Activated CD8-positive, alpha-beta memory T cell treated with anti-CD3 and anti-CD28 coated beads, Interleukin-2, amount 50 U/mL, for 48 hours (primary cell): ENCODE measurements at regions not wholly inside any gene's neighbourhood (a gene's known extent, or its start where the extent isn't known, plus 50 kb on each side); places are given as distances from the start of the nearest gene placed in this dataset.

Experiments used
- DNase-seq: peaks from one replicate; pipeline ENCODE4 v3.0.0-alpha.2; 2020

DNA sequence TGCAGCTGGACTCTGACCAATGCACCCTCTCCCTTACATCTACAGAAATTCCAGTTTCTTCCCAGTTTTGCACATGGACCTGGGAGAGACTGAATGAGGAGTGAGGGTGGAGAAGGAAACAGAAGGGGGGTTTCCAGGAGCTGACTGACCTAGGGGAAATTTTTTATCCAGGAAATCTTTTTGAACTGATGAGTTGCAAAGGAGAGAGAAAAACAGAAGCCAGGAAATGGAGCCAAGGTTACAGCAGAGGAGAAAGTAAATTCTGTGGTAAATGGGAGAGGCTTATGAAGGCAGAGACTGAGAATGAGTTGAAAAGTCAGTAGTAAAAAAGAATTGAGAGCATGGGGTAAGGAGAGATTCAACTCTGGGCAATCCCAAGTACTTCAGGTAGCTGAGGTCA lies 192.8 kb downstream of the SMIM20 start:
- no peak for DNase-seq

DNA sequence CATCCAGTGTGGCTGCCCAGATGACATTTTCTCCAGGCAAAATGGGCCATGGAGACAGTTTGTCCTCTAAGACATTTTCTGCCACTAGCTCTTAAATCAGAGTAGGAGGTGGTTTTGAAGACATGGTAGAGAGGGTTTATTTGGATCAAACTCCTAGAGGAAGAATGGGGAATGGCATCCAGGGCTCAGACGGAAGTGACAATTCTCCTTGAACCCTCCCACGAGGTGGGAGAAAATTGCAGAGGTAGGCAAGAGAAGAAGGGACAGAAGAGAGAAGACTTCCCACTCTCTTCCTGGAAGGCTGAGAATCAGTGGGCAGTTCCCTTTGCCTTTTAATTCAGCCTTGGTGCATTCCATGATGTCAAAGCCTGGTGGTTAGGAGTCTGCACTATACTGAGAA lies 194.0 kb downstream of the SMIM20 start:
- no peak for DNase-seq

GRCh38 chr4:26110493-26110892 lies 196.5 kb downstream of the SMIM20 start:
- no peak for DNase-seq

DNA sequence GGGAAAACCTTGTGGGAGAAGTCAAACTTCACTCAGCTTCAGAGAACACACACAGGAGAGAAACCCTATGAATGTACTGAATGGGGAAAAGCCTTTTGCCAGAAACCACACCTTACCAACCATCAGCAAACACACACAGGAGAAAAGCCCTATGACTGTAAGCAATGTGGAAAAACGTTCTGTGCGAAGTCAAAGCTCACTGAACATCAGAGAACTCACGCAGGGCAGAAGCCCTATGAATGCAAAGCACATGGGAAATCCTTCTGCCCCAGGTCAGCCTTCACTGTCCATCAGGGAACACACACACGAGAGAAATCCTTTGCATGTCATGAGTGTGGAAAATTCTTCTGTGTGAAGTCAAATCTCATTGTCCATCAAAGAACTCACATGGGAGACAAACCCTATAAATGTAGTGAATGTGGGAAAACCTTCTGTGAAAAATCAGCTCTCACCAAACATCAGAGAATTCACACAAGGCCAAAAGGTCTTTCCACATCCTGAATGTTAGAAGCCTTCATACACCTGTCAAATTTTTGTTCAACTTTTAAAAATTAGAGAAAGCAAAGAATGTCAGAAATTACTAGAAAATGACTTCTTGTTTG lies 199.4 kb downstream of the SMIM20 start:
- DNase-seq, result no peak

GRCh38 chr4:26116057-26116456 lies 202.0 kb downstream of the SMIM20 start:
- DNase-seq, result no peak

GRCh38 chr4:26120098-26120825 lies 200.6 kb upstream of the RBPJ start:
- no peak for DNase-seq

GRCh38 chr4:26122690-26123089 lies 198.1 kb upstream of the RBPJ start:
- DNase-seq, result no peak

DNA sequence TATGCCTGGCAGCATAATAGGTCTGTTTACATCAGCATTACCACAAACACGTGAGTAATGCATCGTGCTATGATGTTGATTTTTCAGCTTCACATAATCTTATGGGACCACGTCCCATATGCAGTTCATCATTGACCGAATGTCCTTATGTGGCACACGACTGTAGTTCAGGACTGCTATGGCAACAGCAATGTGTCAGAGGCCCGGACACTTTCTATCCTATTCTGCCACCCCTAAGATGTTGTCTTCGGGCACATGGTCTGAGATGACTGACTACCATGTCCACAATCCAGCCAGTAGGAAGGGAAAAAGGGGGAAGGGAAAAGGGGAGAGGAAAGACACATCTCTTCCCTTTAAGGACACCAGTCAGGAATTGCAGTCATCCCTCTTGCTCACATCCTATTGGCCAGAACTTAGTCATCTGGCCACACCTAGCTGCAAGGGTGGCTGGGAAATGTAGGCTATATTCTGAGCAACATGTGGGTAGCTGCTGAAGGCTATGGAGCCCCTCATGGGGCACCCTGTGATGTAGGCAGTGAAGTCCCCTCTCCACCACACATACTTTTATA lies 196.0 kb upstream of the RBPJ start:
- no peak for DNase-seq

GRCh38 chr4:26126143-26126718 lies 194.6 kb upstream of the RBPJ start:
- no peak for DNase-seq

- DNase-seq, result no peak
Observed at GRCh38 chr4:26126994-26127393, 193.8 kb upstream of the RBPJ start.

DNA sequence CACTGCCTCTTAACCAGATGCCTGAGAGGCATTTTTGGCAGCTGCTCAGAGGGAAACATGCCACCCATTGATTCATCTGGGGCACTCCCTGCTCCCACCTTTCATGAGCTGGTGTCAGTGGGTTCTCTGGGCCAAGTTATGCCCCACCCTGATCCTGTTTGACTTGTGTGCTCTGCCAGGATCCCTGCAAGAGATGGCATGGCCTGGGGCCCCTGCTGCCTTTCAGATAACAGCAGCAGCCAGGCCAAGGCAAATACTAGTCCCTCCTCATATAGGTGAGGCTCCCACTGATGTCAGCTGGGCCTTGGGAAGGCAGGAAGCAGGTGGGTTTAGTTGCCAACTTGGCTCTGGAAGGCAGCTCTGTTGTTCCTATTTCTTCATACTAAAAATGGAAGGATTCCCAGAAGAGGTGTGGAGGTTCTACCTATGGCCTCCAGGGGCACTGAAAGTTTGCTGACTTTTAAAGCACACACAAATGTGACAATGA lies 192.9 kb upstream of the RBPJ start:
- DNase-seq, result no peak

- DNase-seq, result no peak
Observed at GRCh38 chr4:26130173-26130572, 190.6 kb upstream of the RBPJ start.

DNA sequence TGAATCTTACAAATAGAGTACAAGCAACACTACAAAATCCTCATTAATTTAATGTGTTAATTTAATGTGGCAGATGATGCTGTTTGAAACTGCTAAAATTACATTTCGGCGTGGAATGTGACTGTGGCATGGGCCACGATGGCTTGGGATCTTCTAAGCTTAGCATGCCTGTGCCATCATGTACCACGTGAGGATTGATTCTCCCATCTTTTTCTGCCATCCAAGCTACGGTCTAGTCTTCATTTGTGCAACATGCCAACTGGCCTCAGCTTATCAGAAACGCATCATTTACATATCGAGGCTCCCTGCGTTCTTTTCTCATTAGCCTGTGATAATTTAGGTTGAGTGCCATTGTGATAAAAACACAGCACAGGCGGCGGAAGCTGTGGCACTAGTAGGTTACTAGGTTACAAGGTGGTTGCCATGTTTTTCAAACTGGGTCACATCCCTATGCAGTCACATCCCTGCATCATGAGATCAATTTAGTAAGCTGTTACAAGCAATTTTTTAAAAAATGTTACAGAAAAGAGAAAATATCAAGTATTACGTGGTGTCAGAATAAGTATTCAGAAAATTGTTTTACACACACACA lies 189.9 kb upstream of the RBPJ start:
- no peak for DNase-seq

DNA sequence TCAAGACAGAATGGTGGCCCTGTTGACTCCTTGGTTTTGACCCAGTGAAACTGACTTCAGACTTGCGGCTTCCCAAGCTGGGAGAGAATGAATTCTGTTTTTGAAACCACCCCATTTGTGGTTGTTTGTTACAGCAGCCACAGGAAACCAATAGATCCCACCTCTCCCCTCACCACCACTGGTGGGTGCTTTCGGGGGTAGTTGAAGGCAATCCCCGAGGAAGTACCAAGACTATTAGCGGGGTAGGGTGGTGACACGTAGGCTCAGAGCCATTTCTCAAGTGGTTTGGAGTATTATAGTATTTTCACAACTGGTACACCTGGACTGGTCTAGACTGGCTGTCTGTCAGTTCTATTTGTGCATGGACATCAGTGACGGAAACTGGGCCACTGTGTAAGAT lies 189.1 kb upstream of the RBPJ start:
- no peak for DNase-seq

DNA sequence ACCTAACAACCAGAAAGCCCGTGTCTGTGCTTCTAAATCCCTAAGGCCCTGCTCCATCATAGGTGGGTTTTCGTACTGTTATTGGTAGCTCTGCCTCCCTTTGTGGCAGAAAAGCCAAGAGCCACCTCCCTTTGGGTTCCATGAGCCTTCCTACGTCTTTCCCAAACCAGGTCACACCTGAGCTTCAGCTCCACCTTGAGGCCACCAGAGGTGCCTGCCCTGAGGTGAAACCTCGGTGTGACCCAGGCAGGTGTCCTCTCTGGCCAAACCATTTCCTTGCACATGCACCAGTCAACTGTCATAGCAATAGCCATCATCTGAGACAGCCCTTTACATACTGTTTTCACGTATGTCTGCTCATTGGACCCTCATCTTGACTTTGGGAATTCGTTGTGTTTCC lies 188.0 kb upstream of the RBPJ start:
- DNase-seq, result no peak

DNA sequence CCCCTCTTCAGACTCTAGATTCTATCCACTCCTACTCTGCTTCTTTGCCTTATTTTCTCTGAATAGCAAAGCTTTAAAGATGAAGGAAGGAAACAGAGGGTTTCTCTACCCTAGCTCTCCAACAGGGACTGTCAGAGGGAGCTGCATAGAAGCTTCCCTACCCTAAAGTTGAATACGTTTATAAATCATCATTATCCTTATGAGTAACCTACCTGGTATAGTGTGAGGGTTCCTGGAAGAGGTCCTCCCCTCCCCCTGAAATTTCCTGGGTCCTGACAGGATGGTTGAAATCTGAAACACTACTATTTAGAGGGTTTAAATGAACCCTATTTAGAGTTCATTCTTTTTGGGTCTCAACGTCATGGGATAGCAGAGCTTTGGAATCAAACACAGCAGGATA lies 187.0 kb upstream of the RBPJ start:
- DNase-seq, result no peak

DNA sequence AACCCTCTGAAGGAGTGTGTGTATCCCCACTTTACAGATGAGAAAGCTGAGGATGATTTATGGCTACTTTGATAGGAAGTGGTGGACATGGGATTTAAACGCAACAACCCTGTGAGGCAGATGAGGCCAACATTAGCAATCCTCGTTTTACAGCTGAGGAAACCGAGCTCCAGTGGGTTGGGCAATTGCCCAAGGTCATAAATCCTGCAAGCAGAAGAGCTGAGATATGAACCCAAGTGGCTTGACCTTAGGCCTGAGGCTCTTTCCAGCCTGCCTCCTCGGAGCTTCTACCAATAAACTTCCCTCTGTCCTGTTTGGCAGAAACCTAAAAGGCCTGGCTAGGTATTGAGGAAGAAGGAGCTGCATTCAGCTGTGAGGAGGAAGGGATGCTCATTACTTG lies 185.5 kb upstream of the RBPJ start:
- no peak for DNase-seq

GRCh38 chr4:26136615-26137014 lies 184.2 kb upstream of the RBPJ start:
- DNase-seq, result no peak

DNA sequence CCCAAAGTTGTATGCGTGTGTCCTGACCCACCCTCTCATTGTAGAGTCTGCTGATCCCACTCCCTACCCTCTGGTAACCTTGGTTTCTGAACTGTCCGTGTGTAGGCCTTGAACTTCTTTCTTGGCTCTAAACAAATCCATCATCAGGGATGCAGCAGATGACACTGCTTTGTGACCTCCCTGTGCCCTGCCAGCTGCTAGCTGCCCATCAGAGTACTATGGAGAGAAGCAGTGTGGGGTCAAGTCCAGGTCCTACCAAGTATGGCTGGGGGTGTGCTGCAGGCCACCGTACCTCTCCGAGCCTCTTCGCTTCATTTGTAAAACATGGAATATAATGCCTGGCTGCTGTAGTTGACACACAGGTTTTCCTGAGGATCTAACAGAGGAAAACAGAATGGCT lies 183.5 kb upstream of the RBPJ start:
- no peak for DNase-seq

- DNase-seq, result no peak
Observed at GRCh38 chr4:26139310-26139924, 181.4 kb upstream of the RBPJ start.

- DNase-seq, result no peak
Observed at GRCh38 chr4:26140150-26140898, 180.5 kb upstream of the RBPJ start.

DNA sequence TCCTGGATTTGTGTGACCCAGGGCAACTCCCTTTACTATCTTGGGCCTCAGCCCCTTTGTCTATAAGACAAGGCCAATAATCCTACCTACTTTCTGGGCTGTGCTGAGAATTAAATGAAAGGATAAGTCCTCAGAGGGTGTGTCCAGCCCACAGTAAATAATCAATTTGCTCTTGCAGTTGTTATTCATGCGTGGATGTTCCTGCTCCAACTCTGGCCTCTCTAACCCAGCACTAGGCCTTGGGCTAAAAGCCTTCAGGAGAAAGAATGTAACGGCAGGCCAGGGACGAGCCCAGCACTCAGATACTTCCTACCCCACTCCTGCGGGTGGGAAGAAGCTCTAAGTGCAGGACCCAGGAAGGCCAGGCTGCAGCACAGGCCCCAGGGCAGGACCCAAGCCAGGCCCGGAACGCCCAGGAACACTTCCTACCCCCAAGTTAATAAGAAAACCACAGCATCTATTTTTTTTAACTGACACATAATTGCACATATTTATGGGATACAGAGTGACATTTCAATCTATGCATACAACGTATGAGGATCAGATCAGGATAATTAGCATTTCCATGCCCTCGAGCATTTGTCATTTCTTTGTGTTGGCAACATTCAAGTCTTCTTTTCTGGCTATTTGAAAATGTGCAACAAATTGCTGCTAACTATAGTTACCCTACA lies 179.6 kb upstream of the RBPJ start:
- no peak for DNase-seq
